HEK293 (cell line): ENCODE measurements at regions not wholly inside any gene's neighbourhood (a gene's known extent, or its start where the extent isn't known, plus 50 kb on each side); places are given as distances from the start of the nearest gene placed in this dataset.

Experiments
- HOXA7 ChIP-seq: sonication (generic); formaldehyde crosslinking; IDR thresholded peaks from 2 replicates; pipeline ENCODE4 v1.8.1; 2022; ENCODE audit warnings: missing genetic modification reagents, borderline replicate concordance
- ZFP3 ChIP-seq: fragments of 450-650 bp; formaldehyde crosslinking; IDR thresholded peaks from 2 replicates; pipeline ENCODE4 v1.5.1; 2016; ENCODE audit warnings: low read depth, missing biosample characterization, missing genetic modification characterization
- ZFP37 ChIP-seq: fragments of 450-650 bp; formaldehyde crosslinking; IDR thresholded peaks from 2 replicates; pipeline ENCODE4 v1.5.1; 2016; ENCODE audit warnings: missing biosample characterization, missing genetic modification characterization
- ZNF555 ChIP-seq: fragments of 450-650 bp; formaldehyde crosslinking; conservative IDR thresholded peaks from 2 replicates; pipeline ENCODE4 v1.5.1; 2017; ENCODE audit warnings: missing biosample characterization, mild to moderate bottlenecking, missing genetic modification characterization, inconsistent platforms
- ZNF600 ChIP-seq: fragments of 450-650 bp; formaldehyde crosslinking; IDR thresholded peaks from 2 replicates; pipeline ENCODE4 v1.5.1; 2016; ENCODE audit warnings: missing biosample characterization, missing genetic modification characterization
- TF ChIP-seq, protein P1 (sequence below): fragments of 450-650 bp; formaldehyde crosslinking; IDR thresholded peaks from 2 replicates; pipeline ENCODE4 v1.5.1; 2016; ENCODE audit warnings: missing biosample characterization, missing genetic modification characterization
- TF ChIP-seq, protein P2 (sequence below): fragments of 450-650 bp; IDR thresholded peaks from 2 replicates; pipeline ENCODE4 v1.5.1; 2018; ENCODE audit warnings: missing biosample characterization, mild to moderate bottlenecking, missing genetic modification characterization

DNA sequence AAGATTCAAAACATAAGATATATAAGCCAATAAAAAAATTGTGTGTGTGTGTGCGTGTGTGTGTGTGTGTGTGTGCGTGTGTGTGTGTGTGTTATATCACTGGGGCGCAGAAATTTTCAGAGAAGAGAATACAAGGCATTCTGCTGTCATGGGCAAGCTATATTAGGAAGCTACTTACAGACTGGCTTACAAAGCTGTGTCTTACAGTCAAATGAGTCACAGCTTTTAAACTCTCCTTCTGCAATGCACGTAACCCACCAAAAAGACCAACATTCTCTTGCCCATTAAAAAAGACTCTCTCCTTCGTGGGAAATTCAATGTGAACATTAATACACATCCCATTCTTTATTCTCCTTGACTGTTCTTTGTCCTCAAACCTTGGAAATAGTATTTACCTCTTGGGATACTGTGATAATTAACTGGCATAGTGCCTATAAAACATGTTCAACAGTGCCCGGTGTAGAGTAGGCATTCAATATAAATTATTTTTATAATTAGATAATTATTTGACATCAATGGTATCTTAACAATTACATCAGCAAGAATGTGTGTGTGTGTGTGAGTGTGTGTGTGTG is 860.4 kb upstream of the SOX9 start:
- TF ChIP-seq ZFP37 (no peak), ZFP3 (tag by site-specific recombination) (no peak), HOXA7 (CRISPR knock-in tag) (no peak), ZNF600 (tag by site-specific recombination) (no peak), ZNF555 (tag by site-specific recombination) (no peak)
- TF ChIP-seq, protein P1, sequence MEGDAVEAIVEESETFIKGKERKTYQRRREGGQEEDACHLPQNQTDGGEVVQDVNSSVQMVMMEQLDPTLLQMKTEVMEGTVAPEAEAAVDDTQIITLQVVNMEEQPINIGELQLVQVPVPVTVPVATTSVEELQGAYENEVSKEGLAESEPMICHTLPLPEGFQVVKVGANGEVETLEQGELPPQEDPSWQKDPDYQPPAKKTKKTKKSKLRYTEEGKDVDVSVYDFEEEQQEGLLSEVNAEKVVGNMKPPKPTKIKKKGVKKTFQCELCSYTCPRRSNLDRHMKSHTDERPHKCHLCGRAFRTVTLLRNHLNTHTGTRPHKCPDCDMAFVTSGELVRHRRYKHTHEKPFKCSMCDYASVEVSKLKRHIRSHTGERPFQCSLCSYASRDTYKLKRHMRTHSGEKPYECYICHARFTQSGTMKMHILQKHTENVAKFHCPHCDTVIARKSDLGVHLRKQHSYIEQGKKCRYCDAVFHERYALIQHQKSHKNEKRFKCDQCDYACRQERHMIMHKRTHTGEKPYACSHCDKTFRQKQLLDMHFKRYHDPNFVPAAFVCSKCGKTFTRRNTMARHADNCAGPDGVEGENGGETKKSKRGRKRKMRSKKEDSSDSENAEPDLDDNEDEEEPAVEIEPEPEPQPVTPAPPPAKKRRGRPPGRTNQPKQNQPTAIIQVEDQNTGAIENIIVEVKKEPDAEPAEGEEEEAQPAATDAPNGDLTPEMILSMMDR (tag by site-specific recombination) = no peak
- TF ChIP-seq, protein P2, sequence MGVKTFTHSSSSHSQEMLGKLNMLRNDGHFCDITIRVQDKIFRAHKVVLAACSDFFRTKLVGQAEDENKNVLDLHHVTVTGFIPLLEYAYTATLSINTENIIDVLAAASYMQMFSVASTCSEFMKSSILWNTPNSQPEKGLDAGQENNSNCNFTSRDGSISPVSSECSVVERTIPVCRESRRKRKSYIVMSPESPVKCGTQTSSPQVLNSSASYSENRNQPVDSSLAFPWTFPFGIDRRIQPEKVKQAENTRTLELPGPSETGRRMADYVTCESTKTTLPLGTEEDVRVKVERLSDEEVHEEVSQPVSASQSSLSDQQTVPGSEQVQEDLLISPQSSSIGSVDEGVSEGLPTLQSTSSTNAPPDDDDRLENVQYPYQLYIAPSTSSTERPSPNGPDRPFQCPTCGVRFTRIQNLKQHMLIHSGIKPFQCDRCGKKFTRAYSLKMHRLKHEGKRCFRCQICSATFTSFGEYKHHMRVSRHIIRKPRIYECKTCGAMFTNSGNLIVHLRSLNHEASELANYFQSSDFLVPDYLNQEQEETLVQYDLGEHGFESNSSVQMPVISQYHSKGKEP (tag by site-specific recombination) = no peak
